Lung (tissue), 11 donors: ENCODE measurements at regions not wholly inside any gene's neighbourhood (a gene's known extent, or its start where the extent isn't known, plus 50 kb on each side); places are given as distances from the start of the nearest gene placed in this dataset.
A peak's percentile ranks its signal among the peaks of the same experiment; 100 is the strongest.
"Not testable (repeated sequence)": the region's sequence is repeated elsewhere in the genome, so short reads cannot be mapped to it uniquely, and the experiment has no call there.

Experiments used
- ATAC-seq: fragments of 200-7000 bp; cut with Tn5 transposase; one replicate; pipeline ENCODE4 v1.9.1; 2020; ENCODE audit warnings: moderate number of reproducible peaks; ENCODE audit not compliant: insufficient read depth, low FRiP score
- DNase-seq, 3 donors: peaks; one replicate each; pipeline ENCODE4 v3.0.0-alpha.2; 2013 to 2017
- H3K27ac ChIP-seq, 2 donors: one replicate each; pipeline ENCODE4 v1.5.1; 2013; ENCODE audit warnings: mild to moderate bottlenecking in 2 of 2, moderate library complexity in 2 of 2, control low read depth in 1 of 2, inconsistent platforms in 1 of 2, low read depth in 1 of 2, low read length in 1 of 2
- H3K27me3 ChIP-seq, 3 donors: one replicate each; pipeline ENCODE4 v1.5.1; 2013; ENCODE audit warnings: low read length in 2 of 3; ENCODE audit not compliant: control insufficient read depth in 3 of 3, insufficient read depth in 3 of 3
- H3K36me3 ChIP-seq, 4 donors: one replicate each; pipeline ENCODE4 v1.5.1; 2013; ENCODE audit warnings: low read length in 4 of 4, mild to moderate bottlenecking in 1 of 4, moderate library complexity in 1 of 4; ENCODE audit not compliant: control insufficient read depth in 4 of 4, insufficient read depth in 4 of 4
- H3K4me1 ChIP-seq, 5 donors: one replicate each; pipeline ENCODE4 v1.5.1; 2013; ENCODE audit warnings: low read length in 5 of 5, mild to moderate bottlenecking in 2 of 5, moderate library complexity in 1 of 5; ENCODE audit not compliant: control insufficient read depth in 5 of 5, insufficient read depth in 5 of 5
- H3K4me3 ChIP-seq: one replicate; pipeline ENCODE4 v1.5.1; 2013; ENCODE audit warnings: mild to moderate bottlenecking, control low read depth, moderate library complexity
- H3K9ac ChIP-seq, 2 donors: one replicate each; pipeline ENCODE4 v1.5.1; 2013; ENCODE audit warnings: low read length in 2 of 2, control low read depth in 1 of 2; ENCODE audit not compliant: insufficient read depth in 1 of 2
- H3K9me3 ChIP-seq, 4 donors: one replicate each; pipeline ENCODE4 v1.5.1; 2013; ENCODE audit warnings: low read length in 3 of 4, mild to moderate bottlenecking in 1 of 4, moderate library complexity in 1 of 4; ENCODE audit not compliant: control insufficient read depth in 4 of 4, insufficient read depth in 3 of 4
- WGBS, 2 donors: extraction: QIAGEN DNeasy Blood & Tissue Kit; methylation state at CpG; one replicate each; pipeline ENCODE4 v1.1.7; 2013; 5-methylcytosine and 5-hydroxymethylcytosine counted together
- TF ChIP-seq, protein P1 (sequence below): IDR thresholded peaks from 2 replicates; pipeline ENCODE4 v1.5.1; 2012; ENCODE audit warnings: mild to moderate bottlenecking; ENCODE audit errors: control extremely low read depth, extremely low read depth
- donor health status: control.
- donor health status: control.
- donor health status: Bipolar disorder and iron deficiency.
- donor health status: healthy.
- donor health status: DM: yes; HTN: yes; CAD: no.

DNA sequence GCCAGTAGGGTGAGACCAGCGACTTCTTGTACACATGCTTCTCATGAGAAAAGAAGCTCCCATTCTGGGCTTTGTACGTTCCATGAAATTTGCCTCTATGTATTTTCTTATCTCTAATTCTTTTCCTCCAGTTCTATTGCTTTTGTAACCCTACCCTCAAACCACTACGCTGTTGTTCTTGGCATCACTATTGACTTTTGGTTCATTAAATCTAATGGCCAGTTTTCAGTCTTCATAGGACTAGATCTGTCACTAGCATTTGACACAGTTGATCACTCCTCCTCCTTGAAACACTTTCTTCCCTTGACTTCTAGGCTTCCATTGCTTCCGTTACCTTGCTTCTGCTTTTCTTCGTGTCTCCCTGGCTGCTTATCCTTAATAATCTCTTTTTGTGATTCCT lies 121.7 kb upstream of the GOLGA6L4 start:
- no peaks in the 10 kb centered on the region for H3K9me3 ChIP-seq
- H3K36me3 ChIP-seq: no peaks in the 10 kb centered on the region
- H3K4me1 ChIP-seq: no peaks in the 10 kb centered on the region
- H3K9ac ChIP-seq: no peak overlapping the region
- no peaks in the 10 kb centered on the region for H3K27me3 ChIP-seq
- H3K4me3 ChIP-seq: no peak overlapping the region
- no peak overlapping the region for H3K27ac ChIP-seq
- no peak for ATAC-seq
- 91 to 93% methylated on average over 5 of the region's 5 CpGs for WGBS, 2 donors
- TF ChIP-seq, protein P1, sequence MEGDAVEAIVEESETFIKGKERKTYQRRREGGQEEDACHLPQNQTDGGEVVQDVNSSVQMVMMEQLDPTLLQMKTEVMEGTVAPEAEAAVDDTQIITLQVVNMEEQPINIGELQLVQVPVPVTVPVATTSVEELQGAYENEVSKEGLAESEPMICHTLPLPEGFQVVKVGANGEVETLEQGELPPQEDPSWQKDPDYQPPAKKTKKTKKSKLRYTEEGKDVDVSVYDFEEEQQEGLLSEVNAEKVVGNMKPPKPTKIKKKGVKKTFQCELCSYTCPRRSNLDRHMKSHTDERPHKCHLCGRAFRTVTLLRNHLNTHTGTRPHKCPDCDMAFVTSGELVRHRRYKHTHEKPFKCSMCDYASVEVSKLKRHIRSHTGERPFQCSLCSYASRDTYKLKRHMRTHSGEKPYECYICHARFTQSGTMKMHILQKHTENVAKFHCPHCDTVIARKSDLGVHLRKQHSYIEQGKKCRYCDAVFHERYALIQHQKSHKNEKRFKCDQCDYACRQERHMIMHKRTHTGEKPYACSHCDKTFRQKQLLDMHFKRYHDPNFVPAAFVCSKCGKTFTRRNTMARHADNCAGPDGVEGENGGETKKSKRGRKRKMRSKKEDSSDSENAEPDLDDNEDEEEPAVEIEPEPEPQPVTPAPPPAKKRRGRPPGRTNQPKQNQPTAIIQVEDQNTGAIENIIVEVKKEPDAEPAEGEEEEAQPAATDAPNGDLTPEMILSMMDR: no peak
- DNase-seq: no peak

DNA sequence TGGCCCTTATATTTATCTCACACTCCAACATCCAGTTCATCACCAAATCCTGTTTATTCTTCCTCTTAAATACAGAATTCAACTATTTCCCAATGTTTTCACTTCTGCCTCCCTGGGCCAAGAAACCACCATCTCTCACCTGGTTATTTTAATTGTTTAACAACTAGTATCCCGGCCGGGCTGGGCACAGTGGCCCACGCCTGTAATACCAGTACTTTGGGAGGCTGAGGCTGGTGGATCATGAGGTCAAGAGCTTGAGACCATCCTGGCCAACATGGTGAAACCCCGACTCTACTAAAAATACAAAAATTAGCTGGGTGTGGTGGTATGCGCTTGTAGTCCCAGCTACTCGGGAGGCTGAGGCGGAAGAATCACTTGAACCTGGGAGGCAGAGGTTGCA lies 120.9 kb upstream of the GOLGA6L4 start:
- DNase-seq, H3K27ac ChIP-seq, H3K4me3 ChIP-seq, H3K4me1 ChIP-seq, ATAC-seq, H3K36me3 ChIP-seq, H3K9me3 ChIP-seq, H3K9ac ChIP-seq, H3K27me3 ChIP-seq: not testable (repeated sequence)
- 82 to 94% methylated on average over 7 of the region's 7 CpGs for WGBS, 2 donors

DNA sequence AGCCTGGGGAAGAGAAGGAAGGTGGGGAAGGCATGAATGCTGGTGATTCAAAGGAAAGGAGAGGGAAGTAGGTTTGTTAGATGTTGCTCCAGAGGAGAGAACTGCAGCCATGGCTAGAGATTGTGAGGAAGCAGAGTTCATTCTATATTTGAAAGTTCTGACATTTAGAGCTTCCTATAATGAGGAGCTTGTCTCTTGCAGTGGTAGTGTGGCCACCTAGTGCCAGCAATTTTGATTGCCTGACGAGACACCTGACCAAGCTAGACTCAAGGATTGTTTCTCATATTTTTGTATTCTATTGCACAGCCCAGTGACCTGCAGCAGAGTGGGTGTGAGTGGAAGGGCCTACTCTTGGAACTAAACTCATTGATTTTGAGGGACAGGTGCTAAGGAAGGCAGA lies 116.2 kb upstream of the GOLGA6L4 start:
- not testable (repeated sequence) for ATAC-seq

DNA sequence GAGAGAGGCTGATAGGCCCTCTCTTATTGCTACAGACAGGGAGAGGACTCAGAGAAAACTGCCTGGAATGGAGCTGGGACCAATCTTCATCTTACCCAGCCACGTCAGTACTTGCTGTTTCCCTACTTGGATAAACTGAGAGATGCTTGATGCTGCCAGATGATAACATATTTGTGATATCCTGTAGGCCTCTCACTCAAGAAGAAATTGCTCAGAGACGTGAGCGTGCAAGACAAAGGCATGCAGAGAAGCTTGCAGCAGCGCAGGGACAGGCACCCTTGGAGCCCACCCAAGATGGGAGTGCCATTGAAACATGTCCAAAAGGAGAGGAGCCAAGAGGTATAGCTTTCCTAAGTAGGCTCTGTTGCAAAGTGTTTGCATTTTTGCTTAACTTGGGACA lies 114.7 kb upstream of the GOLGA6L4 start:
- DNase-seq: peak in 2 of 3 donors; percentile 10 to 20
- H3K27ac ChIP-seq, H3K4me1 ChIP-seq, ATAC-seq, H3K9ac ChIP-seq, H3K9me3 ChIP-seq, H3K27me3 ChIP-seq, H3K4me3 ChIP-seq, H3K36me3 ChIP-seq: not testable (repeated sequence)
- WGBS, 2 donors: 45 to 85% methylated on average over 4 of the region's 4 CpGs

More for the DNA sequence above, 116.2 kb upstream of the GOLGA6L4 start:
- H3K27ac ChIP-seq, H3K9ac ChIP-seq, H3K27me3 ChIP-seq, H3K36me3 ChIP-seq, H3K4me1 ChIP-seq, DNase-seq, H3K4me3 ChIP-seq, H3K9me3 ChIP-seq: not testable (repeated sequence)
- 50 to 55% methylated on average over 1 of the region's 1 CpG for WGBS, 2 donors

DNA sequence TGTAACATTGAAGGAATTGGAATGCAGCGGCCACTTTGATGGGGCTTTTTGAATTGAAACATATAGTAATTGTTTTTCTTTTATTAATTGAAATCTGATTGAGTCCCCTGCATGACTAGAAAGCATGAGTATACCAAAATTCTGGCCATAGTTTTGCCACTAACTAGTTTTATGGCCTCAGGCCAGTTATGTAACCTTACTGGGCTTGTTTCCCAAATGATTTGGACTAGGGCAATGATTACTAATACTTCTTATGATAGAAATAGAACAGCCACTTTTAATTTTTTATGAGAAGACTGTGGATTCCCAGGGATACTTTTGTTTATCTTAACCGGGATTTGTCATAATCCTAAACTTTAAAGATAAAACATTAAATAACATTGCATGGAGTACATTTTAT lies 106.9 kb upstream of the GOLGA6L4 start:
- 88 to 96% methylated on average over 2 of the region's 2 CpGs for WGBS, 2 donors
- not testable (repeated sequence) for H3K4me1 ChIP-seq, H3K36me3 ChIP-seq, H3K27ac ChIP-seq, H3K27me3 ChIP-seq, H3K9ac ChIP-seq, DNase-seq, H3K4me3 ChIP-seq, H3K9me3 ChIP-seq, ATAC-seq

GRCh38 chr15:84130098-84130831 lies 105.3 kb upstream of the GOLGA6L4 start:
- not testable (repeated sequence) for ATAC-seq, H3K27me3 ChIP-seq, H3K4me1 ChIP-seq, H3K36me3 ChIP-seq, DNase-seq, H3K9me3 ChIP-seq, H3K9ac ChIP-seq, H3K4me3 ChIP-seq, H3K27ac ChIP-seq
- 76 to 92% methylated on average over 9 of the region's 9 CpGs for WGBS, 2 donors

- not testable (repeated sequence) for H3K36me3 ChIP-seq, H3K9me3 ChIP-seq, H3K27ac ChIP-seq, H3K4me1 ChIP-seq, H3K27me3 ChIP-seq, DNase-seq, H3K9ac ChIP-seq, H3K4me3 ChIP-seq, ATAC-seq
- WGBS, 2 donors: 81 to 89% methylated on average over 2 of the region's 3 CpGs
Observed at GRCh38 chr15:84135931-84136456, 99.6 kb upstream of the GOLGA6L4 start.
